Upper lobe of left lung (tissue), 6 donors: ENCODE measurements at regions not wholly inside any gene's neighbourhood (a gene's known extent, or its start where the extent isn't known, plus 50 kb on each side); places are given as distances from the start of the nearest gene placed in this dataset.

Source experiments
- ATAC-seq, 2 donors: fragments of 200-7000 bp; cut with Tn5 transposase; one replicate each; pipeline ENCODE4 v1.9.1; 2022; ENCODE audit warnings: mild to moderate bottlenecking in 2 of 2, moderate library complexity in 2 of 2; ENCODE audit not compliant: low FRiP score in 2 of 2
- DNase-seq, 2 donors: peaks; one replicate each; pipeline ENCODE4 v3.0.0-alpha.2; 2019 to 2020
- H3K27ac ChIP-seq, 4 donors: fragments of 200-600 bp; sonication (generic); one replicate each; pipeline ENCODE4 v1.5.1; 2016 to 2019
- H3K27me3 ChIP-seq, 4 donors: fragments of 200-600 bp; sonication (generic); one replicate each; pipeline ENCODE4 v1.5.1; 2017 to 2019
- H3K36me3 ChIP-seq, 4 donors: fragments of 200-600 bp; sonication (generic); one replicate each; pipeline ENCODE4 v1.5.1; 2016 to 2019
- H3K4me1 ChIP-seq, 4 donors: fragments of 200-600 bp; sonication (generic); one replicate each; pipeline ENCODE4 v1.5.1; 2018 to 2019
- H3K4me3 ChIP-seq, 4 donors: fragments of 200-600 bp; sonication (generic); one replicate each; pipeline ENCODE4 v1.5.1; 2017 to 2019; ENCODE audit warnings: mild to moderate bottlenecking in 2 of 4, moderate library complexity in 1 of 4
- H3K9me3 ChIP-seq, 4 donors: fragments of 200-600 bp; sonication (generic); one replicate each; pipeline ENCODE4 v1.5.1; 2018 to 2019
- CTCF ChIP-seq, 6 experiments: fragments of 450-650 bp in 4 of 6; fragments of 200-600 bp in 2 of 6; sonication (generic) in 2 of 6; IDR thresholded peaks; one replicate each; pipeline ENCODE4 v1.5.1; 2016 to 2019; ENCODE audit warnings: antibody characterized with exemption in 6 of 6
- EP300 ChIP-seq, 4 donors: sonication (generic); formaldehyde crosslinking; IDR thresholded peaks; one replicate each; pipeline ENCODE4 v1.5.1; 2017; ENCODE audit warnings: antibody characterized with exemption in 4 of 4, control low read depth in 2 of 4
- POLR2A ChIP-seq, 4 donors: fragments of 450-650 bp; IDR thresholded peaks; one replicate each; pipeline ENCODE4 v1.5.1; 2016 to 2017; ENCODE audit warnings: antibody characterized with exemption in 4 of 4, mild to moderate bottlenecking in 2 of 4
- POLR2AphosphoS5 ChIP-seq, 2 donors: sonication (generic); formaldehyde crosslinking; IDR thresholded peaks; one replicate each; pipeline ENCODE4 v1.5.1; 2017; ENCODE audit warnings: antibody characterized with exemption in 2 of 2
- WGBS, 2 donors: methylation state at CpG; one replicate each; pipeline ENCODE4 v1.1.5; 2017 to 2018; 5-methylcytosine and 5-hydroxymethylcytosine counted together
- donor health status: DM: no; HTN: no; CAD: no; lungs with moderate emphysema.
- donor health status: DM: no; HTN: yes; CAD: no; lungs with severe emphysema.

GRCh38 chr17:14733376-14733775, 432.5 kb downstream of the HS3ST3B1 start:
- no peak for ATAC-seq
- 63 to 73% methylated on average over 2 of the region's 2 CpGs for WGBS, 2 donors
- Histone ChIP-seq H3K36me3 (no peaks in the 10 kb centered on the region), H3K4me1 (peaks cover 0 to 6% (median 0%) of the 10 kb centered on the region in 4 donors), H3K4me3 (no peak overlapping the region), H3K27ac (no peak overlapping the region), H3K27me3 (no peaks in the 10 kb centered on the region), H3K9me3 (no peaks in the 10 kb centered on the region)
- DNase-seq = no peak
- TF ChIP-seq POLR2A (IDR thresholded peaks at IDR 0.05) (no peak), POLR2AphosphoS5 (IDR thresholded peaks at IDR 0.05) (no peak), EP300 (IDR thresholded peaks at IDR 0.05) (no peak), CTCF (IDR thresholded peaks at IDR 0.05) (no peak)

- no peak overlapping the region for H3K27ac ChIP-seq
- no peak overlapping the region for H3K4me3 ChIP-seq
- ATAC-seq = no peak
- H3K27me3 ChIP-seq = no peaks in the 10 kb centered on the region
- no peaks in the 10 kb centered on the region for H3K4me1 ChIP-seq
- WGBS, 2 donors = 75 to 87% methylated on average over 2 of the region's 2 CpGs
- no peaks in the 10 kb centered on the region for H3K9me3 ChIP-seq
- no peak for TF ChIP-seq POLR2AphosphoS5 (IDR thresholded peaks at IDR 0.05)
- no peak for TF ChIP-seq POLR2A (IDR thresholded peaks at IDR 0.05)
- no peak for TF ChIP-seq EP300 (IDR thresholded peaks at IDR 0.05)
- no peak for TF ChIP-seq CTCF (IDR thresholded peaks at IDR 0.05)
- DNase-seq = no peak
- no peaks in the 10 kb centered on the region for H3K36me3 ChIP-seq
Measured at GRCh38 chr17:14732211-14732610, 431.3 kb downstream of the HS3ST3B1 start.

GRCh38 chr17:14731591-14731990, 430.7 kb downstream of the HS3ST3B1 start:
- TF ChIP-seq EP300 (IDR thresholded peaks at IDR 0.05) = no peak
- TF ChIP-seq CTCF (IDR thresholded peaks at IDR 0.05) = no peak
- no peak for TF ChIP-seq POLR2A (IDR thresholded peaks at IDR 0.05)
- TF ChIP-seq POLR2AphosphoS5 (IDR thresholded peaks at IDR 0.05) = no peak
- 71 to 84% methylated on average over 4 of the region's 4 CpGs for WGBS, 2 donors
- H3K4me1 ChIP-seq = no peaks in the 10 kb centered on the region
- no peak overlapping the region for H3K27ac ChIP-seq
- DNase-seq (no peak), ATAC-seq (no peak)
- no peaks in the 10 kb centered on the region for H3K36me3 ChIP-seq
- H3K27me3 ChIP-seq = no peaks in the 10 kb centered on the region
- no peaks in the 10 kb centered on the region for H3K9me3 ChIP-seq
- H3K4me3 ChIP-seq = no peak overlapping the region

GRCh38 chr17:14730821-14731220, 429.9 kb downstream of the HS3ST3B1 start:
- Histone ChIP-seq H3K4me3 (no peak overlapping the region), H3K4me1 (no peaks in the 10 kb centered on the region), H3K36me3 (no peaks in the 10 kb centered on the region), H3K27ac (no peak overlapping the region), H3K27me3 (no peaks in the 10 kb centered on the region), H3K9me3 (no peaks in the 10 kb centered on the region)
- no peak for DNase-seq
- 93 to 97% methylated on average over 2 of the region's 2 CpGs for WGBS, 2 donors
- no peak for ATAC-seq
- TF ChIP-seq POLR2A (IDR thresholded peaks at IDR 0.05) (no peak), POLR2AphosphoS5 (IDR thresholded peaks at IDR 0.05) (no peak), CTCF (IDR thresholded peaks at IDR 0.05) (no peak), EP300 (IDR thresholded peaks at IDR 0.05) (no peak)

GRCh38 chr17:14725729-14726128, 424.8 kb downstream of the HS3ST3B1 start:
- Histone ChIP-seq H3K4me3 (no peak overlapping the region), H3K9me3 (no peaks in the 10 kb centered on the region), H3K36me3 (no peaks in the 10 kb centered on the region), H3K27me3 (no peaks in the 10 kb centered on the region), H3K27ac (no peak overlapping the region), H3K4me1 (no peaks in the 10 kb centered on the region)
- WGBS, 2 donors = 69 to 74% methylated on average over 4 of the region's 4 CpGs
- no peak for TF ChIP-seq POLR2AphosphoS5 (IDR thresholded peaks at IDR 0.05)
- TF ChIP-seq POLR2A (IDR thresholded peaks at IDR 0.05) = no peak
- no peak for TF ChIP-seq EP300 (IDR thresholded peaks at IDR 0.05)
- TF ChIP-seq CTCF (IDR thresholded peaks at IDR 0.05) = no peak
- DNase-seq (no peak), ATAC-seq (no peak)
